Motor neuron (in vitro differentiated cells): ENCODE measurements at regions not wholly inside any gene's neighbourhood (a gene's known extent, or its start where the extent isn't known, plus 50 kb on each side); places are given as distances from the start of the nearest gene placed in this dataset.
"Not testable (repeated sequence)": the region's sequence is repeated elsewhere in the genome, so short reads cannot be mapped to it uniquely, and the experiment has no call there.

Experiments used
- ATAC-seq, 8 experiments: fragments of 200-7000 bp; cut with Tn5 transposase; replicated peaks in 6 of 8; 2 replicates each; pipeline ENCODE4 v1.8.0; 2021; ENCODE audit warnings: mild to moderate bottlenecking in 8 of 8, moderate library complexity in 8 of 8
- H3K27ac ChIP-seq, 2 donors: fragments of 250-450 bp; sonication (Bioruptor Pico); 2 replicates each; pipeline ENCODE4 v1.9.0; 2021; ENCODE audit warnings: antibody characterized with exemption in 2 of 2, mild to moderate bottlenecking in 2 of 2, moderate library complexity in 1 of 2
- H3K4me1 ChIP-seq, 2 donors: fragments of 250-450 bp; sonication (Bioruptor Pico); replicated peaks in 1 of 2; 2 replicates each; pipeline ENCODE4 v1.6.1; 2021; ENCODE audit warnings: antibody characterized with exemption in 2 of 2, mild to moderate bottlenecking in 2 of 2, moderate library complexity in 1 of 2
- H3K4me3 ChIP-seq, 5 donors: fragments of 250-450 bp; sonication (Bioruptor Pico); 2 replicates each; pipeline ENCODE4 v1.9.0; 2021; ENCODE audit warnings: antibody characterized with exemption in 5 of 5, mild to moderate bottlenecking in 5 of 5, moderate library complexity in 4 of 5
- WGBS, 10 experiments: fragments of 450-650 bp; shearing (Covaris generic); methylation state at CpG; one replicate each; pipeline ENCODE4 v1.0.0; 2022; 5-methylcytosine and 5-hydroxymethylcytosine counted together
- in situ Hi-C, 9 experiments: fragments of 400-800 bp; cut with MboI; loops; one replicate each; pipeline ENCODE4 v1.15.0; 2021; ENCODE audit warnings: low sequenced_read_pairs in 9 of 9, low pct_unique_long_range_greater_than_20kb in 2 of 9; ENCODE audit not compliant: unreplicated experiment in 9 of 9

DNA sequence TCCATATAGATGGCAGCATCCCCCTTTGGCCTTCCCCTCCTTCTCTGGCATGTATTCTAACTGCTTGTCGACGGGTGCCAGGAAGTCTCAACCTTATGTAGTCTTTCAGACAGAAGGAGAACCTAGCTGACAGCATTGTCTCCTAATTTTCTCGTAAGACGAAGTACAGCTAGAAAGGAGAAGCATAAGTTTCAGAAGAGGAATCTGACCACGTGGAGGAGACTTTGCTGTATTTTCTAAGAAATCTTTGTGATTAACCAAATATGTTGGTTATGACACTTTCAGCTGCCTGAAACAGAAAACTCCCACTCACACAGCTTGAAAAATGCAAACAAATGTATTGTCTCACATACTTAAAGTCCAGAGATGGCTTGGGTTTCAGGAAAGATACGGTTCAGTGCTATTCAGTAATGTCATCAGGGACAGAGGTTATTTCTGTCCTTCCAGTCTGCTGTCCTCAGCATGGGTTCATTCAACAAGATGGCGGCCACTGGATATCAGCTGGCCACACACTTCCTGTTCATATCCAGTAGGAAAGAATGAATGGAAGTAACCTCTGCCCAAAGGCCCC, 109.5 kb upstream of the ZNF648 start:
- WGBS, 10 experiments, result 33 to 93% (median 81%) methylated on average over 3 to 7 of the region's 7 CpGs
- ATAC-seq, result peak in 1 of 8 experiments; percentile 31

DNA sequence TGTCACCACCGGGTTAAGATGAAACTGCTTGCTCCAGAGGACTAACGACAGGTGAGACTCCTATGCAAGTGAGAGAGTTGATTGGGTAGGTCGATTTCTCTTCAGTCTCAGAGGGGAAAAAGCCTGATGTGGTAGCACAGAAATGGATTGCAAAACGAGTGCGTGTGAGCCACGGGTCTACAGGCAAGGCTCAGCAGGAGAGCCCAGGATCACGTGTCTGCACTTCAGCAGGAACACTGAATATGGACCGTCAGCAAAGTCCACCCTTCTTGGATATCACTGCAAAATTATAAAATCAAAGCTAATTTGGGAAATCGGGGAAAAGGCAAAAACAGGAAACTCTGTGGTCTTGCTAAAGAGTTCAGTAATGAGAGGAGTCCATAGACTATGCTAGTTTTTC, 107.7 kb upstream of the ZNF648 start:
- no peak overlapping the region for H3K4me3 ChIP-seq
- no peak overlapping the region for H3K27ac ChIP-seq
- ATAC-seq, result peak in 1 of 8 experiments; percentile 34
- 0 to 82% (median 50%) methylated on average over 1 to 9 of the region's 9 CpGs for WGBS, 10 experiments
- in situ Hi-C loops, result no loop called here
- H3K4me1 ChIP-seq, result no peaks in the 10 kb centered on the region

More for the DNA sequence above, 109.5 kb upstream of the ZNF648 start:
- Histone ChIP-seq H3K27ac (no peak overlapping the region), H3K4me1 (peaks cover 4 to 6% of the 10 kb centered on the region in 2 donors), H3K4me3 (no peak overlapping the region)
- in situ Hi-C loops, result no loop called here

DNA sequence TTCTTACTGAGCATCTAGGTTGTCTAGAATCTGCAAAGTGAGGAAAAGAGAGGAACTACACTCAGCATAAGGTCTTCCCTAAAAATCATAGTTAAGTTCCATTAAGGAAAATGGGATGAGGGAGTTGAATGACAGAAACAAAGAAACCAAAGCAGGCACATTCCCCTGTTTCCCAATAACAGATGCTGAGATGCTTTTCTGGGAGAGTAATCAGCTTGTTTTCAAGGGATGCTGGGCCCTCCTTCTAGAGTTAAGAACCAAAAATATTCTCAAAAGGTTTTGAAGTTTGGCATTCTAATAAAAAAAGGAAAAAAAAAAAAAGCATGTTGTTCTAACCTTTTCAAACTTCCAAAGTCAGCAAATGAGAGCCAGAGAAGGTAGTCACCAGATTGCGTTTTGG, 105.2 kb upstream of the ZNF648 start:
- WGBS, 10 experiments, result 50 to 100% (median 87%) methylated on average over 1 of the region's 1 CpG; no CpG with 5 or more reads in 4 of the 10 experiments
- Histone ChIP-seq H3K27ac (no peak overlapping the region), H3K4me1 (no peaks in the 10 kb centered on the region), H3K4me3 (no peak overlapping the region)
- ATAC-seq, result no peak
- in situ Hi-C loops, result no loop called here

DNA sequence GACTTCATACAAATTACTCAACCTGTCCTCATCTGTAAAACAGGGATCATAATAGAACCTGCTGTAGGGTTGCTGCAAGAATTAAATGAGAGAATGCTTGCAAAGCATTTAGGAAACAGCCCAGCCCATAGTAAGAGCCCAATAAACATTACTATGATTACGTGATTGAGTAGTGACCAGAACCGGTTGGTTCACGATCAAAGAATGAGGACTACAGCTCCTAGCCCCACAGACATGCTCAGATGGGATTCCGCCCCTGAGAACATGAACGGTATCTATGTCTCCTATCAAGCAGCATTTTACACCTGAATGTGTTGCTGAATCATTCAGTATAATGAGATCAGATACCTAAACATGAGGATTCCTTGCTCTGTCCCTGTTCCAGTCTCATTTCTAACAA, 104.8 kb upstream of the ZNF648 start:
- in situ Hi-C loops, result no loop called here
- H3K4me1 ChIP-seq, result no peaks in the 10 kb centered on the region
- no peak overlapping the region for H3K4me3 ChIP-seq
- H3K27ac ChIP-seq, result no peak overlapping the region
- no peak for ATAC-seq
- 77 to 100% (median 90%) methylated on average over 1 to 5 of the region's 5 CpGs; no CpG with 5 or more reads in 2 of the 10 experiments for WGBS, 10 experiments

DNA sequence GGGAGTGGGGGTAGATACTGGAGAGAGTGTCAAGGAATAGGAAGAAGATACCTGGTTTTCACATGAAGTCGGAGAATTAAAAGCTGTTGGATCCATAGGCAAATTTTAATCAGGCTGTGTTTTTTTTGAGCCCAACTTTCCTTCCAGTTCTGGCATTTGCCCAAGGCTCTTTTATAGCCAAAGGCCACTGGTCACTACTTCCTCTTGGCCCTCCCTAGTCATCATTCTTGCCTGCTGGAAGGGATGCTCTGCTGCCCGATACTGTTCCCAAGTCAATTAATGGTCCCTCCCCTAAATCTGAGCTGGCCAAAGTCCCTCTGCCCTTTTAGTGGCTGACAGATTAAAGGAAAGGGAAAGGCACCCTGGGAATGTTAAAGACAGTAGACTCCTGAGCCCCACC, 102.8 kb upstream of the ZNF648 start:
- WGBS, 10 experiments, result 67 to 94% (median 88%) methylated on average over 1 to 2 of the region's 2 CpGs; no CpG with 5 or more reads in 4 of the 10 experiments
- Histone ChIP-seq H3K27ac (no peak overlapping the region), H3K4me3 (no peak overlapping the region), H3K4me1 (no peaks in the 10 kb centered on the region)
- in situ Hi-C loops, result no loop called here
- ATAC-seq, result peak in 1 of 8 experiments; percentile 20

DNA sequence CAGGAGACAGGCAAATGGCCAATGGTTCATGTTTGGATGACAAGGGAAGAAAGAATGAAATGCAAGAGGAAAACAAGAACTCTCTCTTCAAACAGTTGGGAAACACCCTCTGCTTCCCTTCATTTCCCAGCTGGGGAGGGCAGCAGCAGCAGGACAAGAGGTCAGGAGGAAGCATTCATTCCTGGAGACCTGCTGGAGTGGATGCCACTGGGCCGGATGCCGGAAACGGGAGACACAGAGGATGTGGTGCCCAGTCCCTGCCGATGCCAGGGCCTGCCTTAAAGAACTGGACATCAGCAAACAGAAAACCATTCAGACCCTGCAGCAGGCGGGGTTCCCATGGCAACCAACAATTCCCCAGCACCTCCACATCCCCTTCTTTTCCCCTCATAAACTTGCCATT, 102.3 kb upstream of the ZNF648 start:
- H3K4me3 ChIP-seq, result no peak overlapping the region
- in situ Hi-C loops, result no loop called here
- WGBS, 10 experiments, result 40 to 95% (median 78%) methylated on average over 1 to 5 of the region's 5 CpGs; no CpG with 5 or more reads in 3 of the 10 experiments
- no peaks in the 10 kb centered on the region for H3K4me1 ChIP-seq
- ATAC-seq, result peak in 3 of 8 experiments; percentile 41 to 79 (median 66)
- no peak overlapping the region for H3K27ac ChIP-seq

DNA sequence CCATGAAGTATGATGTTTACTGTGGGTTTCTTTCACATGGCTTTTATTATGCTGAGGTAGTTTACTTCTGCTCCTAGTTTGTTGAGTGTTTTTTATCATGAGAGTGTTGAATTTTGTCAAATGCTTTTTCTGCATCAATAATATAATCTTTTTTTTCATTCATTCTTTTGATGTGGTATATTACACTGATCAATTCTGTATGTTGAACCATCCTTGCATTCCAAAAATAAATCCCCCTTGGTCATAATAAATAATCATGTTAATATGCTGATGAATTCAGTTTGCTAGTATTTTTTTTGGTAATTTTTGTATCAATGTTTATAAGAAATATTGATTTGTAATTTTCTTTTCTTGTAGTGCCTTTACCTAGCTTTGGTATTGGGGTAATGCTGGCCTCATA, 97.9 kb upstream of the ZNF648 start:
- Histone ChIP-seq H3K27ac (no peak overlapping the region), H3K4me1 (no peaks in the 10 kb centered on the region), H3K4me3 (no peak overlapping the region)
- ATAC-seq, result no peak
- in situ Hi-C loops, result no loop called here

DNA sequence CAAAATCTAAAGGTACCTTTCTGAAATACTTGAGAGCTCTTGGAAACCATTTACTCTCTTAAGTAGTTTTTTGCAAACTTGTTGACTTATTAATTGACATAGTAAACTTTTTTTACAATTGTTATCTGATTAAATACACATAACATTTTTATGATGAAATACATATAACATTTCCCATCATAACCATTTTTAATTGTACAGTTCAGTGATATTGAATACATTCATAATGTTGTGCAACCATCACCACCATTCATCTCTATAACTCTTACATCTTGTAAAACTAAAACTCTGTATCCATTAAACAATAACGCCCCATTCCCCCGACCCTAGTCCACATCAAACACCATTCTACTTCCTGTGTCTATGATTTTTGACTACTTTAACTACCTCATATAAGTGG, 95.7 kb upstream of the ZNF648 start:
- Histone ChIP-seq H3K27ac (no peak overlapping the region), H3K4me3 (no peak overlapping the region), H3K4me1 (no peaks in the 10 kb centered on the region)
- no peak for ATAC-seq
- 46 to 100% (median 75%) methylated on average over 2 of the region's 2 CpGs for WGBS, 10 experiments
- in situ Hi-C loops, result no loop called here

DNA sequence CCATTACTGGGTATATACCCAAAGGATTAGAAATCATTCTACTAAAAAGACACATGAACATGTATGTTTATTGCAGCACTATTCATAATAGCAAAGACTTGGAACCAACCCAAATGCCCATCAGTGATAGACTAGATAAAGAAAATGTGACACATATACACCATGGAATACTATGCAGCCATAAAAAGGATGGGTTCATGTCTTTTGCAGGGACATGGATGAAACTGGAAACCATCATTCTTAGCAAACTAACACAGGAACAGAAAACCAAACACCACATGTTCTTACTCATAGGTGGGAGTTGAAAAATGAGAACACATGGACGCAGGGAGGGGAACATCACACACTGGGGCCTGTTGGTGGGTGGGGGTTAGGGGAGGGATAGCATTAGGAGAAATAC, 92.9 kb upstream of the ZNF648 start:
- H3K27ac ChIP-seq, H3K4me1 ChIP-seq, H3K4me3 ChIP-seq, in situ Hi-C loops, ATAC-seq: not testable (repeated sequence)
- no CpG with 5 or more reads among the region's 1 CpG for WGBS, 10 experiments

DNA sequence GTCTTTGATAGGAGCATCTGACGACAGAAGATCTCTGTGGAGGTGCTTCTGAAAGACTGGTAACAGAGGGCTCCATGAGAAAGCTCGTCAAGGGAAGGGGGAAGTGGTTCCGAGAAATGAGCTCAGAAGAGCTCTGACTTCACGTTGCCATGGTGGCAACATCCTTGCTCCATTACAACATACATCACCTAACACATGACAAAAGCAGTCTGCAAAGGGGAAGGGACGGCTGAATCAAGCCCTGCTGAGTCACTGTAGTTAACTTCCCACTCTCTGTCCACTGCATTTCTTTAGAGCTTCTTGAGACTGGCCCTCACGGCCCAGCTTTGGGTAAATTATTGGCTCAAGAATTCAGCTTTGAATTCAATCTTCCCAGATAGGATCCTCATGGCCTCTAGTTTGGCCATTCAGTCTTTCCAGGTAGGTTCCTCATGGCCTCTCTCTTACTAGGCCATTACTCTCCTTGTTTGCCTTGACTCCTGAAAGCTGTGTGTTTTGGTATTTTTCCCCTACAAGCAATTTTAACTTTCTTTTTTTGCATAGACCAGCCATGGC, 88.0 kb upstream of the ZNF648 start:
- Histone ChIP-seq H3K27ac (peak overlapping the region in 1 of 2 donors; percentile 3), H3K4me1 (peaks cover 20 to 25% of the 10 kb centered on the region in 2 donors), H3K4me3 (no peak overlapping the region)
- peak; percentile 18 to 98 (median 96) for ATAC-seq
- 0 to 44% (median 30%) methylated on average over 1 to 6 of the region's 6 CpGs; no CpG with 5 or more reads in 2 of the 10 experiments for WGBS, 10 experiments
- in situ Hi-C loops, result loop anchor here in 6 of 9 experiments (10.0 kb wide), 2 partner anchors 45 to 245 kb away; partner anchors contain the start of gene GLUL (in 6 of the 6)

DNA sequence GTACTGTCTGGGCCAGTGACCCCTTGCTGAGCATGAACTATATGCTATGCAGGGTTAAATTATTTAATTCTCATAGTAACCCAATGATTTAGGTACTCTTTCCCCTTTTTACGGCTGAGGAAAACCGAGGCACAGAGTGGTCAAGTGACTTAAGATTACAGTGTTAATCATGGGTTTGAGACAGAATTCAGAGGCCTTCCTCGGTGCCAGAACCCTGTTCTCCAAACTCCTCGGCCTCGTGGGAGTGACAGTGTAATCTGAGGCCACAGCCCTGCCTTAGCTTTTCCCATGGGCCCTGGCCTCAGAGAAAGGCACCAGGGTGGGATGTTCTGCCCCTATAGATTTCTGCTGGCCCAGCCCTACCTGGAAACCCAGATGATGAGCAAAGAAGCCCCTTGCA, 86.4 kb upstream of the ZNF648 start:
- no peak overlapping the region for H3K27ac ChIP-seq
- ATAC-seq, result no peak
- WGBS, 10 experiments, result 73 to 100% (median 96%) methylated on average over 1 to 5 of the region's 5 CpGs; no CpG with 5 or more reads in 2 of the 10 experiments
- in situ Hi-C loops, result loop anchor here in 6 of 9 experiments (10.0 kb wide), 2 partner anchors 47 to 247 kb away; partner anchors contain the start of gene GLUL (in 6 of the 6)
- peaks cover 32 to 38% of the 10 kb centered on the region in 2 donors for H3K4me1 ChIP-seq
- no peak overlapping the region for H3K4me3 ChIP-seq

DNA sequence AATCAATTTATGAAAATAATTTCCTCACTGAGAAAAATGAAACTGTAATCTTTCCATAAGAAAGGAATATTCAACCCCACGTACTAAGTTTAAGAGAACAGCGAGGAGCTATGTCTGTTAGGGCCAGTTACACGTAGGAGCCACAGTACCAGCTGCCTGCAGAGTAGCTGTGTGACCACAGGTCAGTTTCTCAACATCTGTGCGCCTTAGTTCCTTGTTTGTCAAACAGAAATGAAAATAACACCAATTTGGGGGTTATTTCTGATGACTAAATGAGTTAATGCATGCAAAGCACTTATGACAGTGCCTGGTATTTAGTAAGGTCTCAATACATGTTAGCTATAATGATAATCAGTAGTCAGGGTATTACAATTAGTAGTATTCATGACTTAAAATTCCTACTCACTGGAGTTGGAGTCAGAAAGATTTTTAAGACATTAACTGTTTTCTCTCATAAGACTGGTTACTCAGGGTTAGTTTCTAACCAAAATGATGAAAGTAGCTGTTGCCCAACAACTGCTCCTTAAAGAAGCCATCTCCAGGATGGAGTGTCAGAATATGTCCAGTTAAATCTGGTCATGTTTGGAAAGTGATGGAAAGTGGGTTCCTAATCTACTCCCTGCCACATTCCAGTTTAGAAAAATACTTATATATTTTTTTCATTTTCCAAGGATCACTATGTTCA, 85.8 kb upstream of the ZNF648 start:
- in situ Hi-C loops, result loop anchor here in 6 of 9 experiments (10.0 kb wide), 2 partner anchors 48 to 248 kb away; partner anchors contain the start of gene GLUL (in 6 of the 6)
- Histone ChIP-seq H3K27ac (no peak overlapping the region), H3K4me1 (peaks cover 32 to 38% of the 10 kb centered on the region in 2 donors), H3K4me3 (no peak overlapping the region)
- WGBS, 10 experiments, result 0 to 100% (median 90%) methylated on average over 1 to 4 of the region's 4 CpGs
- no peak for ATAC-seq

DNA sequence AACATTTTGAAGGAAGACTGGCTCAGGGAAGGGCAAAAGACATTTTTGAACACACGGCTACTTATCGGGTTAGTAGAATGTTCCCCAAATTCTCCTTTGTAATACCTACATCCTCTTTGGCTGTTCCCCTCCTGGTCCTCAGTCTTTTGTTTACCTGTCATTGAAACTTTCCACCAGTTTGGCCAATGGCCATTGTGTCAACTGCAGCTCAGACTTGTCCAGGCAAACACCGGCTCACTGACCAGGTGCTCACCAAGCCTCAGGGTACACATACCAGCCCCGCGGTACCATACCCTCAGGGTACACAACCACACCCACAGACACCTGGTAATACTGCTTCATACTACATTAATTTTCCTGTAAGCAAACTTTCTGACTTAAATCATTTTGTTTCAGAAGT, 84.8 kb upstream of the ZNF648 start:
- 83 to 100% (median 99%) methylated on average over 1 to 5 of the region's 5 CpGs; no CpG with 5 or more reads in 3 of the 10 experiments for WGBS, 10 experiments
- Histone ChIP-seq H3K27ac (no peak overlapping the region), H3K4me3 (no peak overlapping the region), H3K4me1 (peaks cover 32 to 38% of the 10 kb centered on the region in 2 donors)
- ATAC-seq, result no peak
- in situ Hi-C loops, result loop anchor here in 6 of 9 experiments (10.0 kb wide), 2 partner anchors 49 to 249 kb away; partner anchors contain the start of gene GLUL (in 6 of the 6)
